ENCODE measurements at regions not wholly inside any gene's neighbourhood (a gene's known extent, or its start where the extent isn't known, plus 50 kb on each side); places are given as distances from the start of the nearest gene placed in this dataset.

DNA sequence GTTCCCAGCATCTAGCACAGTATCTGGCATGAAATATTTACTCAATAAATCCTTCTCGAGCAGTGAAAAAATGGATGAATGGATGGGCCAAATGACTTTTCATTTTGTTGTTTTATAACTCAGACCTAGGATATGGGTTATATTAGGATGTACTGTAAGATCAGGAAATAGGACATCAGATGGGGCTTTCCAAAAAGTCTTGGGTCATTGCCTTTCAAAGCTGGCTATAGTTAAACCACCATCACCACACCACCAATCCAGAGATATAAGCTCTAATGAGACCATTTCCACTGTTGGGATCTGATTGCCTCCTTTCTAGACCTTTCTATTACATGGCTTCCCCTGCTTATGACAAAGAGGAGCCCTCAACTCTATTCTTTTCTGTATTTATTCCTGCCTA lies 525.0 kb upstream of the TCF4 start:
- FAIRE-seq (no peak), ATAC-seq (peak; percentile 59), DNase-seq (ENCODE audit: low read depth, low spot score) (peak; percentile 4)
- H2AFZ ChIP-seq (ENCODE audit: control insufficient read depth, low read depth, low read length), result no peak overlapping the region
- H3K79me2 ChIP-seq (ENCODE audit: control insufficient read depth, insufficient read depth, low read length), result no peaks in the 10 kb centered on the region
- intact Hi-C loops (cut with micrococcal nuclease; ENCODE audit: unreplicated experiment) (loop anchor here (10.0 kb wide), 1 partner anchor 462 kb away; no protein-coding TSS in a partner anchor), in situ Hi-C loops (cut with MboI) (no loop called here)
- ChIA-PET SMC1A (ENCODE audit: uncharacterized antibody, unreplicated experiment) (interaction anchor here (0.6 to 1.7 kb wide), 5 partner anchors 29 to 456 kb away, joined by 3 to 4 read pairs (median 3); no protein-coding TSS in a partner anchor), RAD21 (ENCODE audit: unreplicated experiment) (interaction anchor here (1.3 kb wide), 1 partner anchor 201 kb away, joined by 3 read pairs; no protein-coding TSS in a partner anchor), POLR2A (no interaction called here), CTCF (interaction anchor here (0.7 to 1.2 kb wide), 3 partner anchors 201 to 463 kb away, joined by 3 to 5 read pairs (median 3); no protein-coding TSS in a partner anchor)
- no peak overlapping the region for H3K4me3 ChIP-seq
- no peak overlapping the region for H3K27ac ChIP-seq (ENCODE audit: control insufficient read depth, insufficient read depth)
- no peak overlapping the region for H3K4me2 ChIP-seq (ENCODE audit: control insufficient read depth, insufficient read depth)
- H3K9me3 ChIP-seq (replicated peaks; ENCODE audit: control insufficient read depth, insufficient read depth, low read length), result no peaks in the 10 kb centered on the region
- TF ChIP-seq RUNX3 (IDR thresholded peaks at IDR 0.05; ENCODE audit: low read length) (peak; percentile 50), ZNF24 (IDR thresholded peaks at IDR 0.05) (no peak), NR2C1 (IDR thresholded peaks at IDR 0.05) (no peak)
- no TSS peak for BruUV-seq (replicated peaks)
- H4K20me1 ChIP-seq (ENCODE audit: control insufficient read depth, insufficient read depth), result no peaks in the 10 kb centered on the region
- H3K4me1 ChIP-seq (ENCODE audit: control insufficient read depth, insufficient read depth, low read length), result 0 out of 2 replicates have a peak, but pooled peaks cover 2% of the 10 kb centered on the region
- H3K9ac ChIP-seq (ENCODE audit: control insufficient read depth, insufficient read depth, low read length), result no peak overlapping the region
- H3K27me3 ChIP-seq (replicated peaks in 1 of 2; ENCODE audit: control insufficient read depth in 2 of 2, insufficient read depth in 2 of 2, low read length in 1 of 2), result no peaks in the 10 kb centered on the region; a peak in 1 of 4 replicates
- H3K36me3 ChIP-seq (ENCODE audit: control insufficient read depth in 2 of 2, insufficient read depth in 2 of 2, low read length in 1 of 2), result no peaks in the 10 kb centered on the region
- 86% methylated on average over 1 of the region's 1 CpG for WGBS (ENCODE audit: insufficient coverage, insufficient replicate concordance, low lambda C conversion rate, missing lambda C conversion rate)

DNA sequence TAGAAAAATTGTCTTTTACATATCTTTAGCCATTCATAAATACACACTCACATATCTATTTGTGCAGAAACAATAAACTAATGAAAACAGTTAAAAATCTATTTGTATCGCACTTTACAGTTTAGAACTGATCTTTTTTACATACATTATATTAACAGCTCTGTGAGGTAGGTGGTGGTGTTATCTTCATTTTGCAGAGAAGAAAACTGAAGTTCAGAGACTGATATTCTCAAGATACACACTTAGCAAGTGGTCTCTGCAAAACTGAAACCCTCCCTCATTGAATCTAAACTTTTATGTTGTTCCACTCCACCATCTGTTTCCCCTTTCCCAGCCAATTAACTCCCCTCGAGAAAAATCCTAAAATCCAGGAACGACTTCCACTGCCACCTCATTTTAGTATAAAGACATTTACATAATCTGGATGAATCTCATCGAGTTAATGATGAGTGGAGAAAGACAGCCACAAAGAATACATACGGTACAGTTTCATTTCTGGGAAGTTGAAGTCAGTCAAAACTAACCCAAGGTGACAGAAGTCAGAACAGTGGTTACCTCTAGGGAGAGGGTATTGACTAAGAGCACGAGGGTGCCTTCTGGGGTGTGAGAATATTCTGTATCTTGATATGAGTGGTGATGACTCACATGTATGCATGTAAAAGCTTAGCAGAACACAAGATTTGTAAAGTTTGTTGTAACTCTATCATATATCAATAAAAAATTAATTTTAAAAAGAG lies 524.2 kb upstream of the TCF4 start:
- Histone ChIP-seq H3K79me2 (ENCODE audit: control insufficient read depth, insufficient read depth, low read length) (no peaks in the 10 kb centered on the region), H3K27ac (ENCODE audit: control insufficient read depth, insufficient read depth) (no peak overlapping the region), H4K20me1 (ENCODE audit: control insufficient read depth, insufficient read depth) (no peaks in the 10 kb centered on the region), H3K4me3 (no peak overlapping the region), H3K9me3 (replicated peaks; ENCODE audit: control insufficient read depth, insufficient read depth, low read length) (no peaks in the 10 kb centered on the region), H3K9ac (ENCODE audit: control insufficient read depth, insufficient read depth, low read length) (no peak overlapping the region), H3K36me3 (ENCODE audit: control insufficient read depth in 2 of 2, insufficient read depth in 2 of 2, low read length in 1 of 2) (no peaks in the 10 kb centered on the region), H2AFZ (ENCODE audit: control insufficient read depth, low read depth, low read length) (no peak overlapping the region), H3K4me1 (ENCODE audit: control insufficient read depth, insufficient read depth, low read length) (0 out of 2 replicates have a peak, but pooled peaks cover 2% of the 10 kb centered on the region), H3K4me2 (ENCODE audit: control insufficient read depth, insufficient read depth) (peak overlapping the region; percentile 21; the same call in 1 of the 2 replicates), H3K27me3 (replicated peaks in 1 of 2; ENCODE audit: control insufficient read depth in 2 of 2, insufficient read depth in 2 of 2, low read length in 1 of 2) (no peaks in the 10 kb centered on the region; a peak in 1 of 4 replicates)
- SMC1A ChIA-PET (ENCODE audit: uncharacterized antibody, unreplicated experiment), result interaction anchor here (0.6 to 1.7 kb wide), 6 partner anchors 30 to 457 kb away, joined by 3 to 4 read pairs (median 3); no protein-coding TSS in a partner anchor
- intact Hi-C loops (cut with micrococcal nuclease; ENCODE audit: unreplicated experiment) (loop anchor here (10.0 kb wide), 1 partner anchor 463 kb away; no protein-coding TSS in a partner anchor), in situ Hi-C loops (cut with MboI) (no loop called here)
- WGBS (ENCODE audit: insufficient coverage, insufficient replicate concordance, low lambda C conversion rate, missing lambda C conversion rate), result 0% methylated on average over 6 of the region's 6 CpGs
- no TSS peak for BruUV-seq (replicated peaks)
- peak; percentile 97 for ATAC-seq
- POLR2A ChIA-PET, result no interaction called here
- peak; percentile 45 for DNase-seq (ENCODE audit: low read depth, low spot score)
- RAD21 ChIA-PET (ENCODE audit: unreplicated experiment), result interaction anchor here (1.3 kb wide), 1 partner anchor 202 kb away, joined by 3 read pairs; no protein-coding TSS in a partner anchor
- CTCF ChIA-PET, result interaction anchor here (0.7 to 1.2 kb wide), 4 partner anchors 201 to 464 kb away, joined by 3 to 5 read pairs (median 3); no protein-coding TSS in a partner anchor
- no peak for FAIRE-seq
- TF ChIP-seq, protein P1, sequence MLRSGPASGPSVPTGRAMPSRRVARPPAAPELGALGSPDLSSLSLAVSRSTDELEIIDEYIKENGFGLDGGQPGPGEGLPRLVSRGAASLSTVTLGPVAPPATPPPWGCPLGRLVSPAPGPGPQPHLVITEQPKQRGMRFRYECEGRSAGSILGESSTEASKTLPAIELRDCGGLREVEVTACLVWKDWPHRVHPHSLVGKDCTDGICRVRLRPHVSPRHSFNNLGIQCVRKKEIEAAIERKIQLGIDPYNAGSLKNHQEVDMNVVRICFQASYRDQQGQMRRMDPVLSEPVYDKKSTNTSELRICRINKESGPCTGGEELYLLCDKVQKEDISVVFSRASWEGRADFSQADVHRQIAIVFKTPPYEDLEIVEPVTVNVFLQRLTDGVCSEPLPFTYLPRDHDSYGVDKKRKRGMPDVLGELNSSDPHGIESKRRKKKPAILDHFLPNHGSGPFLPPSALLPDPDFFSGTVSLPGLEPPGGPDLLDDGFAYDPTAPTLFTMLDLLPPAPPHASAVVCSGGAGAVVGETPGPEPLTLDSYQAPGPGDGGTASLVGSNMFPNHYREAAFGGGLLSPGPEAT (IDR thresholded peaks at IDR 0.05; ENCODE audit: low read depth), result peak; percentile 37; the same call in 1 of the 2 replicates
- TF ChIP-seq CHD1 (IDR thresholded peaks at IDR 0.05; ENCODE audit: low read depth, low read length), result no peak
- TF ChIP-seq BHLHE40 (IDR thresholded peaks at IDR 0.05; ENCODE audit: borderline replicate concordance in 1 of 2, low read depth in 2 of 2, low read length in 1 of 2), result peak; percentile 60 to 77; a peak in 3 of 4 replicates
- TF ChIP-seq ATF7 (IDR thresholded peaks at IDR 0.05; ENCODE audit: low read depth), result peak; percentile 61; the same call in 1 of the 2 replicates
- peak; percentile 90 for TF ChIP-seq NR2F1 (conservative IDR thresholded peaks at IDR 0.05)
- peak; percentile 69; the same call in 1 of the 2 replicates for TF ChIP-seq PML (IDR thresholded peaks at IDR 0.05; ENCODE audit: low read length)
- TF ChIP-seq POU2F2 (IDR thresholded peaks at IDR 0.05; ENCODE audit: borderline replicate concordance, low read depth, low read length), result peak; percentile 87; the same call in 2 of the 3 replicates
- TF ChIP-seq, protein P2, sequence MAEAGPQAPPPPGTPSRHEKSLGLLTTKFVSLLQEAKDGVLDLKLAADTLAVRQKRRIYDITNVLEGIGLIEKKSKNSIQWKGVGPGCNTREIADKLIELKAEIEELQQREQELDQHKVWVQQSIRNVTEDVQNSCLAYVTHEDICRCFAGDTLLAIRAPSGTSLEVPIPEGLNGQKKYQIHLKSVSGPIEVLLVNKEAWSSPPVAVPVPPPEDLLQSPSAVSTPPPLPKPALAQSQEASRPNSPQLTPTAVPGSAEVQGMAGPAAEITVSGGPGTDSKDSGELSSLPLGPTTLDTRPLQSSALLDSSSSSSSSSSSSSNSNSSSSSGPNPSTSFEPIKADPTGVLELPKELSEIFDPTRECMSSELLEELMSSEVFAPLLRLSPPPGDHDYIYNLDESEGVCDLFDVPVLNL (IDR thresholded peaks at IDR 0.05; ENCODE audit: low read depth, low read length), result no peak
